NCI-H524 treated with DMSO at 0.1 percent for 48 hours (cell line): ENCODE measurements at regions not wholly inside any gene's neighbourhood (a gene's known extent, or its start where the extent isn't known, plus 50 kb on each side); places are given as distances from the start of the nearest gene placed in this dataset.
A peak's percentile ranks its signal among the peaks of the same experiment; 100 is the strongest.

Experiments used
- DNase-seq: peaks from one replicate; lab custom pipeline; 2025; lab: John Stamatoyannopoulos, UW

DNA sequence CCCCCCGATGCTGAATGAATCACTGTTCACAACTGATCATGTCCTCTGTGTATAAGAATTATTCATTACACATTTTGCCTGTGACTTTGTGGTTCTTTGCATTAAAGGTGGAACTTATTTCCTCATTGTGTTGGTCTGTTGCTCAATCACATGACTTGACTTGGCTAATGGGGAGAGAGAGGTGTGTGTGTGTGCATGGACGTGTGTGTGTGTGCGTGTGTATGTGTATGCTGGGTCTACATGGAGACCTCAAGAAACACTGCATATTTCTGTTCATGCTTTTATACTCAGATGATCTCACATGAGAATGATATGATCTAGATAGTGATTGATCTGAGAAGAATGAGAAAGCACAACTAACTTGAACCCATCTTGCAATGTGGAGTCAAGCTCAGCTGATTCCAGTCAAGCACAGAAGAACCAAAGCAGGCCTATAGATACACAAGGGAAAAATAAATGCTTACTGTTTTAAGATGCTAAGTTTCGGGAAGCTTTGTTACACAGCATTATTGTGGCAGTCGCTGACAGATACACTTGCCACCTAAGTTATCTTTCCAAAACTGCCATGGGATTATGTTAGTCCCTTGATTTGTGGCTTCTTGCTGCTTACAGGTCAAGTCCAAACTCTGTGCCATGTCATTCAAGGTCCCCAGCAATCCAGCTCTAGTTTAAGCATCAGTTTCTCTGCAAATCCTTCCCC is 167.9 kb upstream of the ZFHX3 start:
- no peak for DNase-seq

DNA sequence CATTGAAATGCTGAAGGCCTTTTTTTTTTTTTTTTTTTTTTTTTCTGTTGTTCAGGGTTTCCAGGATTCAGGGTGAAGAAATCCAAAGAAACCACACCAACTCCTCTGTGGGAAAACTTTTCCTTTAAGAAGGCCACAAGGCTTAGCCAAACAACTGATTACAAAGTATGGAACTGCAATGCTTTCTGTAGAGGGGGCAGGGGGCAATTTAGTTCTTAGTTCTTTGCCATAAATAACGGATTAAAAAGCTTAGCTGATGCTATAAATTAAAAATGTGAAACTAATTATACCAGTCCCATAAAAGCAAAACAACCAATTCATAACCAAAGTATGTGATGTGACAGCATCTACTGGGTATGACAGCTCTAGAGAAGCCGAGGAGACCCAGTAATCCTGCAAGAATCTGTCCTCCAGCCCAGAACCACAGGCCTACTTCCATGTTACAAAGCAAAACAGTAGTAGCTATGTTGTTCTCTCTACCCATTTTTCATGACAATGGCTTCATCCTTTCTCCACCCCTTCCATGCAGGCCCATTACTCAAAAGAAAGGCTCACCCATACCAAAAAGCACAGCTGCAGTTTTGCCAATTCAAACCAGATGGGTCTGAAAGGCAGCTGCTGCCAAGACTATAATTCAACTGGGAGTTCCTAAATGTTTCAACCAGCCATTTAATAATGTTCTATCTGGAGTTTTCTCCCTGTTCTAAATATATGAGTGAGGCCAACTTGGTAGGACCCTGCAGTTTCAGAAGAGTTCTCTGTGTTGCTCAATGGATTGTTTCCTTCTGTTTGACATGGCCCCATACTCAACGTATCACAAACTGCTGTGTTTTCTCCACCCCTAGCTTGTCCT is 167.1 kb upstream of the ZFHX3 start:
- no peak for DNase-seq

DNA sequence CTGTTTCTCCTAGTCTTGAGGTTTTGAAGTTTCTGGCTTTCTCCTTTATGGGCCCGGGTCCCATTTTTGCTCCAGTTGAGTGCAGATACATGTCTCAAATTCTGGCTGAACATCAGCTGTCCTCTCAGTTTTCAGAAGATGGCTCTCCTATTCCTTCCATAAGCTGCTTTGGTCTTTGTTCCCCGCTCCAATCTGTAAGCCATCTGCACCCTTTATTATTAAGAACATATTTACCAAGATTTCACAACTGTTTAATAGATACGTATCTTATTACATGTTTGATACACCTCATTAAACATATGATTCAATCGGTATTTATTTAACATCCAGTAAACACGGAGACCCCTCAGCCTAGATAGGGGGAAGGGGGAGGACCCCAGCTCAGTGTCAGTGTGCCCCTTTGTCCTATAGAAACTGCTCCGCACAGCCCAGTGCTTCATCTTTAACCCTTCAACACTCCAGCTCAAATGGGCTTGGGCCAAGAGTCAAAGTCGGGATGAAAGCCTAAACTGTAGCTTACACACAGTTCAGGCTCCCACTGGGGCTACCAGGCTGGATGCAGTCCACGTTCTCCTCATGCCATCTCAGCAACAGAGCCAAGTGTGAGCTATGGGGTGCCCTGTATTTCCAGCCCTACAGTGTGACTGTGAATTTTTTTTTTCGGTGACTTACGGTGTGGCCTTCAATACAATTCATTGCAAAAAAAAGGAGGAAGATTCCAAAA is 166.0 kb upstream of the ZFHX3 start:
- peak; percentile 79 for DNase-seq

- DNase-seq: no peak
Measured at GRCh38 chr16:73212431-73212830, 164.5 kb upstream of the ZFHX3 start.

- DNase-seq: no peak
Measured at GRCh38 chr16:73210686-73211085, 162.8 kb upstream of the ZFHX3 start.

DNA sequence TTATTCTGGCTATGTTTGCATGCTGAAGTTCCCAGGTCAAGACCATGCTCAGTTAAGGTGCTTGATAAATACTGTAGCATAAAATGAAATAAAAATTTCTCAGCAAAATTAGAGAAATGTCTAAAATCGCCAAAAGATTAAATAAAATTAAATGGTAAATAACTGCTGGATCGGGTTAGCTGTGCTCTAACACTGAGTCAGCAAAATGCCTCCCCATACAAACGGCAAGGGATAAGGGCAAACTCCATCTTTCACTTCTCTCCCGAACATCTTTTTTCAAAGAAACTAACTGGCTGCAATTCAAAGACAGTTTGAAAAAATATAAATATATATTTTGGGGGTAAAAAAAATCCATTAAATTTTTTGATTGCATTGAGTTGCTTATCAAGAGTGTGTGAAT is 162.2 kb upstream of the ZFHX3 start:
- DNase-seq: no peak

GRCh38 chr16:73209190-73209589 is 161.3 kb upstream of the ZFHX3 start:
- DNase-seq: no peak

- no peak for DNase-seq
Measured at GRCh38 chr16:73206151-73206707, 158.3 kb upstream of the ZFHX3 start.

- no peak for DNase-seq
Measured at GRCh38 chr16:73205153-73205886, 157.4 kb upstream of the ZFHX3 start.

- DNase-seq: no peak
Measured at GRCh38 chr16:73204359-73205152, 156.6 kb upstream of the ZFHX3 start.

- peak; percentile 68 for DNase-seq
Measured at GRCh38 chr16:73202161-73202729, 154.3 kb upstream of the ZFHX3 start.

GRCh38 chr16:73199214-73199613 is 151.3 kb upstream of the ZFHX3 start:
- DNase-seq: no peak

DNA sequence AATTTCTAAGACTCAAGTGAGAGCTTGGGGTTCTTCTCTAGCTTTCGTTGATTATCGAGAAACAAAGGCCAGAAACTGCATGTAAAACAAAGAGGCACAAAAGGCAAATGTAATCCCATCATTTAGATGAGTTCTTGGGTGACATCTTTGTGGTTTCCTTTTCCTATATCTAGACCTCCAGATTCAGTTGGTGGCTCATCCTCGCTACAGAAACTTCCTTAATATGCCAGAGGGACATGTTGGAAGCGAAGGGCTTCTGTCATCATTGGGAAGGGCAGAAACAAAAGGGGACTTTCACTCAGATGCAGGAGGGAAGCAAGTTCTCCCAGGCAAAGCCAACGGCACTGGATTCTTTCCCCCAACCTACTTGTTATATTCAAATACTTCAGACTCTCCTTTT is 150.6 kb upstream of the ZFHX3 start:
- DNase-seq: no peak

GRCh38 chr16:73197598-73197997 is 149.7 kb upstream of the ZFHX3 start:
- DNase-seq: no peak

DNA sequence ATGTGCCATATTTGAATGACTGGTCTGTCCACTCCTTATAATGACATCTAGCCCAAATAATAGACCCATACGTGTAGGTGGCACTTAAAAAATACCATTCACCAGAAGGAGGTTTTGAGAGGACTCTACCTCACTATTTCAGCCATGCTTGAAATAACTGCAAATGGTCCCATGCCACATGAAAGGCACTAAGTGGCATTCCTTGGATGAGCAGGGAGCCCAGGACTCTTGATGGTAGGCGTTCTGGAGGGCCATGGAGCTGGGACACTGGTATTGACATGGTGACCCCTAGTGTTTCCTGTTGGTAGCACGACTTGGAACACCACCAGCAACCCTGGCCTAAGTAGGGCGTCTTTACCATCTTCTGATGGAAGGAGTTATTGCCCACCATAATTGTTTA is 148.7 kb upstream of the ZFHX3 start:
- peak; percentile 26 for DNase-seq

GRCh38 chr16:73193464-73193863 is 145.5 kb upstream of the ZFHX3 start:
- DNase-seq: no peak

- DNase-seq: no peak
Measured at GRCh38 chr16:73192232-73192894, 144.4 kb upstream of the ZFHX3 start.

DNA sequence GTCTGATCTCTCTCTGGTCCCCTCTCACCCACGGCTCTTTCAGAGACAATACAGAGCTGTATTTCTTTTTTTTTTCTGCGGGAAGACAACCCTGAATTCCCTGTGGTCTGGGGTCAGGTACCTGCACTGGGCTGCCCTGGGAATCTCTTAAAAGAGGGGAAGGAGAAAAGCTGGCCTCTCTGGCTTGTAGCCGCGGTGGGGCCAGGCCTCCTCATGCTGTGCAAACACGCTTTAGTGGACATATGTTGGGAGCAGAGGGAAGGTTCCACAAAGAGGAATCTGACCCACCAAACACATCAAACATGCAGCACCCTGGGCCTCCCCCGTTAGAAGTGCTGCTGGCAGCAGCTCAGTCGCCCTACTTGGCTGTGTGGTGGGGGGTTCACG is 143.7 kb upstream of the ZFHX3 start:
- no peak for DNase-seq

DNA sequence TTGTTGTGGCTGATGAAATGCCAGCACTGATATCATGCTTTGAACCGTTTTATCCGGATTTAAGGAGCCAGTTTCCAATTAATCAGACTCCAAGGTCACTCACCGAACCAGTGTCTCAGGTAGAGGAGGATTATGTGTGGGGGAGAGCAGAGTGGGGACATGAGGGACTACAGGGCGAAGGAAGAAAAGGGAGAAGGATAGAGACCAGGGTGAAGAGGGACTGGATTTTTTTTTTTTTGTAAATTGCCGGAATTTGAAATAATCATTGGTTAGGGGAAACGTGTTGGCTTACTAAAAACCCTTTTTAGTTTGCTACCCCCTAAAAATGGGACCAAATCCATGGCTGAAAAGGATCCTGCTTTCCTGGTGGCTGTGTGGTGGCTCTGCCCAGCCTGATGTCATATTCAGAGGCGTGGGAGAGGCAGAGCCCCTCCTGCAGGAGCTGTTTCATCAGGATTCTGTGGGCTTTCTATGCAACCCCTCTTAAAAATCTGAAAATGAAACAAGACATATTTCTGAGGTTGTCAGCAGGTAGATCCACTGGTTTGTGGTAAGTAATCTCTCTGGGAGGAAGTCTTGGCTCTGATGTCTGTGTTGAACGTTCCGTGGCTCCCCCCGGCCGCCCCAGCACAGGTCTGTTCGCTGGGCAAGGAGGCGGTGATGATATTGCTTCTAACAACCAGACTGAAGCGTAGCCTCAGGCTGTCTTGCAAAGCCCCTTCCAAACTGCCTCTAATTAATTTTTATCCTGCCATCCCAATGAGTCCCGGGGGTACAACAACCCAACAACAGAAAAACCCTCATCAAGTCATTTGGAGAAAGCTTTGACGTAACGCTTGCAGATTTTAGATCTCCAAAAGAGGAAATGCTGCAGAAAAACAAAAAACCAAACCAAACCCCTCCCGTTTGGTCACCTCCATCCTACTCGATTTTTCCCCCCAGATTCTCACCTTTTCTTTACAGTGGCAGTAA is 143.0 kb upstream of the ZFHX3 start:
- no peak for DNase-seq
